Islet precursor cell (in vitro differentiated cells): ENCODE measurements at regions not wholly inside any gene's neighbourhood (a gene's known extent, or its start where the extent isn't known, plus 50 kb on each side); places are given as distances from the start of the nearest gene placed in this dataset.
A peak's percentile ranks its signal among the peaks of the same experiment; 100 is the strongest.

Experiments used
- DNase-seq: peaks from one replicate; pipeline ENCODE4 v3.0.0-alpha.2; 2018

GRCh38 chr4:151922811-151923210 lies 162.0 kb upstream of the GATB start:
- no peak for DNase-seq

- DNase-seq = no peak
Measured at GRCh38 chr4:151922306-151922705, 161.5 kb upstream of the GATB start.

- no peak for DNase-seq
Measured at GRCh38 chr4:151921811-151922210, 161.0 kb upstream of the GATB start.

- DNase-seq = no peak
Measured at GRCh38 chr4:151921386-151921785, 160.6 kb upstream of the GATB start.

- DNase-seq = no peak
Measured at GRCh38 chr4:151917145-151917734, 156.4 kb upstream of the GATB start.

- peak; percentile 23 for DNase-seq
Measured at GRCh38 chr4:151912632-151913031, 151.8 kb upstream of the GATB start.

GRCh38 chr4:151911970-151912369 lies 151.2 kb upstream of the GATB start:
- peak; percentile 20 for DNase-seq

- DNase-seq = no peak
Measured at GRCh38 chr4:151908734-151909497, 148.1 kb upstream of the GATB start.

DNA sequence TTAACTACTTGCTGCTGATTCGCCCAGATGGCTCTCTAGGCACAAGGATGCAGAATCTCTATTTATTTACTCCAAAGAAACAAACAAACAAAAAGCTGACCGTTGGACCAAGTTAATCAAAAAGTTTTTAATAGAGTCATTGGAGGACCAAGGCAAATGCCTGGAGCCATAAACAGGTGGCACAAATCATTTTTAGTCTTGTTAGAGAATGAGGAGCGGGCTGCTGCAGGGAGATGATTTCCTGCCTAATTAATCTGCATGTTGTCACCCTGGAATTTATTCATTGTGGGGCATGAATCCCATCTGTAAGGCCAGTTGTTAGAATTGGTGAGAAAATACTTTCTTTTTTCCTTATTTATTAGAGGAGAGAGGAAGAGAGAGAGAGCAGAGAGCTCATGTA lies 147.4 kb upstream of the GATB start:
- no peak for DNase-seq

- no peak for DNase-seq
Measured at GRCh38 chr4:151906438-151906837, 145.6 kb upstream of the GATB start.

DNA sequence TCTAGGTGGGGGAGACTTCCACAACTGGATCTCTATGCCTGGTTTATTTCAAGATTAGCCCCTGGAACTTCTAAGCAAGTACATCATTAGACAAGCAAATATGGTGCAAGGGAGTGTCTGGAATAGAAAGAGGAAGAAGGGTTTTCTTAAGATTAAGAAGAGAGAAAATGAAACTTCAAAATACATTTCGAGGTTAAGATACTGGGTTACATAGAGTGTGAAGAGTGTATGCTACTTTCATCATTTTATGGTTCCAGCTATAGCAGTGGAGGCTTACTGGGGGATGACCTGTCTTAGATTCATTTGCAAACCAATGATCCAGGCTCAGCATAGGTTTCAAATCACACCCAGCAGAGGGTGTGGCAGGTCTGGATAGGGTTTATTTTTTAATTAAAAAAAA lies 144.4 kb upstream of the GATB start:
- no peak for DNase-seq

DNA sequence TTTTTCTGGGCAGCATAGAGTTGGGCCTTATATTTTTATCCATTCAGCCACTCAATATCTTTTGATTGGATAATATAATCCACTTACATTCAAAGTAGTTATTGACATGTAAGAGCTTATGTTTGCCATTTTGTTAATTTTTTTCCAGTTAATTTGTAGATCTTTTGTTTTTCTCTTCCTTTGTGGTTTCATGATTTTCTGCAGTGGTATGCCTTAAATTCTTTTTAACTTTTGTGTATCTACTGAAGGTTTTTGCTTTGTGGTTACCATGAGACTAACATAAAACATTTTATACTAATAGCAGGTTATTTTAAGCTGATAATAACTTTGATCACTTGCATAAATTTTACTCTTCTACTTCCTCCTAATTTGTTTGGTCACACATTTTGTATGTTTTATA lies 140.8 kb upstream of the GATB start:
- no peak for DNase-seq

DNA sequence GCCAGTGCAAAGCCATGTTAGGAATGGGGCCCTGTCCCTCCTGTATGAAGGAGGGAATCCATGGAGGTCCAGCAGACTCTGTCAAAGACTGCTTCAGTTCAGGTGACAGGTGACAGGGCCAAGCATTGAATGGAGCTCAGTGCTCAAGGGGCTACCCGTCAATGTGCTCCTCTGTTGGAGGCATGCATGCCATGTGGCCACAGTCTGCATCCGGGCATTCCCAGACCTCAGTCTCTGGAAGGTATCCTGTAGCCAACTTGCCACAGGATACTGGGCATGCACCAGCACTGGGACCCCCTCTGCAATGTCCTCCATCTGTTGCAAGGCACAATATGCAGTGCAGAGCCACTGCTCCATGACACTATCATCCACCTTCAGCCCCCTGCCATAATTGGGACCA lies 136.1 kb upstream of the GATB start:
- no peak for DNase-seq

- no peak for DNase-seq
Measured at GRCh38 chr4:151895671-151896070, 134.9 kb upstream of the GATB start.

DNA sequence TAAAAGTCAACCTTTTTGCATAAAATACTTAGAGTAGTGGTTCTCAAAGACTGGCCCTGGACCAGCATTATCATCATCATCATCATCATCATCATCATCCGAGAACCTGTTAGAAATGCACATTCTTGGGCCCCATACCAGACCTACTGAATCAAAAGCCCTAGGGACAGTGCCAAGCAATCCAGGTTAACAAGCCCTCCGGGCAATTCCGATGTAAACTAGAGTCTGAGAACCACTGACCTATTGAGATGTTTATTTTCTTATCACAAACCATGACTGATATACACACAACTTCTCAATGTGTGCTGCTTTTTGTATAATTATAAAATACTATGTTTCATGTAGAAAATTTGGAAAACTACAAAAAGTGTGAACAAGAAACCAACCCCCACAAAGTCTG lies 133.4 kb upstream of the GATB start:
- DNase-seq = no peak

DNA sequence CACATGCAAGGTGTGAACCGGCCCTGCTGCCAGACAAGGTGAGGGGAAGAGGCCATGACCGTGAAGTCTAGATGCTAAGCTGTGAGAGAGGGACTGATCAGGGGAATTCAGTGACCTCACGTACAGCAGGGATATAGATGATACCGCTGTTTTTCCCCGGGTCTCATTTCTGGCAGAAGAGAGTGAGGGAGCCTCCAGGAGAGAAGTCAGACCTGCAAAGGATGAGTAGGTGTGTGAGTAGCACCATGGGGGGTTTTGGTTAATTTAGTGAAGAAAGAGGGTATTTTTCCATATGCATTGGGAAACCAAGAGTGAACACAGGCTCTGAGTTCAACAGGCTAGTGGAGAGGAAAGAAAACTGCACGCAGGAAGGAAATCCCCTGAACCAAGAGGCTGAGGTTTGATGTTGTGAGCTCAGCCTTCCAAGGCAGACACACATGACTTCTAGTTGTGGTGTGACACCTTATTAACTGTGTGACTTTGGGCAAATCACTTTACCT lies 127.6 kb upstream of the GATB start:
- DNase-seq = no peak

DNA sequence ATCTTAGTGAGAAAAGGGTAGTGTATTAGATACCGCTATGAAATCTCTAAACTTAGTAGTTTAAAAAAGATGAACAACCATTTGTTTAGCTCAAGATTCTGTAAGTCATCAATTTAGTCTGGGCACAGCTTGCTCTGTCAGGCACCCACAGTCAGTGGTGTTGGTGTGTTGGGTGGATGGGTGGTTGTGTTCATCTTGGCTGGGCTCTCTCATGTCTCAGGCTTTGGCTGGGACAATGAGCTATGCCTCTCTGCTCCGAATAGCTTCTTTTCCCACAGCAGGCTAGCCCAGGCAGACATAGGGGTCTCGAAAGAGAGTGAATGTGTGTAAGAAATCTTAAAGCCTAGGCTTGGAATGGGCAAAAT lies 127.0 kb upstream of the GATB start:
- DNase-seq = no peak

DNA sequence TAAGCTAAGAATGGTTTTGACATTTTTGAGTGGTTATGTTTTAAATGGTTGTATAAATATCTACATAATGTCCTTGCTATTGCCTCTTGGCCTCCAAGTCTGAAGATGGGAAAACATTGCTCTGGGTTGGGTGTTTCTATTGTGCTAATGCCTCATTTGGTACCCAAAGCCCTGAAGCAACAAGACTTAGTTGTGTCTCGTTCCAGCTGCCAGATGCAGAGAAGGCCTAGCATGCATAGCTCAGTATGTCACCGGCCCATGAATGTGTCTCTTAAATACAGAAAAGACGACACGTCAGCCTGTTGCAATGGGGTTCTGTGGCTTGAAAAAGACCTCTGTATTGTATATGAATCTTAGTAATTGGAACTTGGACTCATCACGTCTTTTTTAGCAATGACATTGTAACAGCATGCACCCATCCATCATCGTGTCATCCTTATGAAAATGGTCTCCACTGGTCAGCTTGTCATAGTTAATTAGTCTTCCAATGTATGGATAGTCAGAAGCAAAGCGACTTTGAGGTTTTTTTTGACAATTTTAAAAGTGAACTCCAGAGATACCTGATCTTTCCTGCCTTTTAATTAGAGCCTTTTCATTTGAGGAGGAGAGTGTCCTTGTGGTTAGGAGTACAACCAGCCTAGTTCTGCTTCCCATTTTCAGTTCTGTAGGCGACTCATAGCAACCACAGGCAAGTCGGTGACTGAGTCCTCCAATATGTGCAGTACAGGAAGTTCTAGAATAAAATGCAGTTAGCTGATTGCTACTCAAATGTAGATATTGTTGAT lies 126.4 kb upstream of the GATB start:
- DNase-seq = no peak

GRCh38 chr4:151885123-151885522 lies 124.3 kb upstream of the GATB start:
- DNase-seq = no peak

DNA sequence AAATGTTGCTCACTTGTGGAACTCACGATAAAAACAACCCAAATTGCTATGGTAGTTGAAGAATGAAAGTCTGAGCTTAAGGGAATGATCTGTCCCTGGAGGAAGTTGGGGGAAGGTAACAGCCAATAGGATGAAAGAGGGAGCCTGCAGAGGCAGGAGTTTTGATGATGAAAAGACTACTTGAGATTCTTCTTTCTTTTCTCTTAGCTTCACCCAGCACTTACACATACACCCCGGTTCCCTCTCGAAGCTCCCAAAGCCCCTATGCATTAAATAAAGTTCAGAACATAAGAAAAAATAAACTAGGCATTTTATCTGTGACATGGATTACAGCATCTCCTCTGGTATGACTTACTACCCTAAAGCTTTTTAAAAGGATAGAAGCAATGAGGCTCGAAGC lies 122.9 kb upstream of the GATB start:
- no peak for DNase-seq

- DNase-seq = no peak
Measured at GRCh38 chr4:151882072-151882803, 121.4 kb upstream of the GATB start.

- no peak for DNase-seq
Measured at GRCh38 chr4:151879705-151880445, 119.1 kb upstream of the GATB start.
